GM21360 (cell line): ENCODE measurements at regions not wholly inside any gene's neighbourhood (a gene's known extent, or its start where the extent isn't known, plus 50 kb on each side); places are given as distances from the start of the nearest gene placed in this dataset.

ENCODE experiments used
- ATAC-seq: cut with Tn5 transposase; IDR thresholded peaks from one replicate; pipeline ENCODE4 v1.9.1; 2021; ENCODE audit warnings: mild to moderate bottlenecking, moderate library complexity; ENCODE audit not compliant: unreplicated experiment

DNA sequence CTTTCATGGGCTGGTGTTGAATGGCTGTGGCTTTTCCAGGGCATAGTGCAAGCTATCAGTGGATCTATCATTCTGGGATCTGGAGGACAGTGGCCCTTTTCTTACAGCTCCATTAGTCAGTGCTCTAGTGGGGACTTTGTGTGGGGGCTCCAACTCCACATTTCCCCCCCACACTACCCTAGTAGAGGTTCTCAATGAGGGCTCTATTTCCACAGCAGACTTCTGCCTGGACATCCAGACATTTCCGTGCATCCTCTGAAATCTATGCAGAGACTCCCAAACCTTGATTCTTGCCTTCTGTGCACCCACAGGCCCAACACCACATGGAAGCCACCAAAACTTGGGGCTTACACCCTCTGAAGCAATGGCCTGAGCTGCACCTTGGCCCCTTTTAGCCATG is 208.3 kb upstream of the MKLN1 start:
- ATAC-seq = no peak

DNA sequence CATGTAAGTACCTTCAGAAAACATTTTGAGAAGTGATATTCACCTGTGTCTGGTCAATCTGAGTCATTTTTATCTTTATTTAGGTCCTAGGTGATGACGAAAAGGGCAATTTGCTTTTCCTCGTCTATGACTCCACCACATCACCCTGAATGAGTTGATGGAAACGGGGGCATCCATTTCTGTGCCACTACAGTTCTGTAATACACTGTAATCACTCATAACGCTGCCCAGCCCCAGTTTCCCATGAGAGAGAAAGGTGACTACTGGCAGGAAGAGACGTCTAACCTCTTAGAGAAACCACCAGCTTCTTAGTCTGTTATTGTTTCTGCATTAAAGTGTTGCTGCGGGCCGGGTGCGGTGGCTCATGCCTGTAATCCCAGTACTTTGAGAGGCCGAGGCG is 205.3 kb upstream of the MKLN1 start:
- no peak for ATAC-seq

GRCh38 chr7:131124001-131124629 is 203.6 kb upstream of the MKLN1 start:
- ATAC-seq = peak; percentile 90

- ATAC-seq = no peak
These were observed 202.8 kb upstream of the MKLN1 start for GRCh38 chr7:131124867-131125266.

DNA sequence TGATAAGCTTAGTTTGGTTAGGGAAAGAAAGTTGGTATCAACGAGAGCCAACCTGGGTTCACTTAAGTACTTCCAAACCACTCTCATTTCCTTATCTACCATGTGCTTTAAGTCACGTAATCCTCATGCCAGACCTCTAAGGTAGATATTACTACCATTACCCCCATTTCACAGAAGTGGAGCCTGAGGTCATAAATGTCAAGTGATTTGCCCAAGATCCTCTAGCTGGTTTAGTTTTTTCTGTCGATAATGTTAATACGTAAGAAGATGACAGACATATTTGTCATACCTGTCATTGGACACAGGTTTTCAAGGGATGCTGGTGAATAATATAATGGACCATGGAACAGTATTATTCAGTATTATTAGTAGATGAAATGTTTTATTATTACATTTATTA is 197.4 kb upstream of the MKLN1 start:
- no peak for ATAC-seq

GRCh38 chr7:131131012-131131745 is 196.5 kb upstream of the MKLN1 start:
- ATAC-seq = no peak

DNA sequence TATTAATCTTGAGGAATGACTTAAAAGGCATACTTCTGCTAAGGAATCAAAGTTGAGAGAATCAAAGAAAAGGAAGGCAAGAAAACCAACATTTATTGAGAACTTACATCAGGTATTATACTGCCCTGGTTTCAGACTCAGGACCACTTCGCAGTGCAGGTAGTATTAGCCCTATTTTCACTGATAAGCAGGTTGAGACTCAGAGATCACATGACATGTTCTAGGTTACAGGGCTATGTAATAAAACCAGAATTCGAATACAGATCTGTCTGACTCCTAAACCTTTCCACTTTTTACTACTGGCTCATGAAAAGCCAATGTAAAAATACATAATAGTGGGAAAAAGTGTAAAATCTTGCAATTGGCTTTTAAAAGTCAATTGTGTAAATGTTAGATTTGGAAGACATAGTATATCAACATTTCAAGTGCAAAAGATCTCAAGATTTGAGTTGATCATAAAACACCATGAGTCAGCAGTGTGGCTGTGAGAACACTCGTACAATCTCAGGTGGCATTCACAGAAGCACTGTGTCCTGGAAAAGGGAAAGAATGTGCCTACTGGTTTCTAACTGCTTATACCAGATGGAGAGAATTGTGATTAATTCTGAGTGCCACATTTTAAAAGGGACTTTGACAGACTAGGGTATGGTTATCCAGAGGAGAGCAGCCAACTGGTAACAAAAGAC is 195.8 kb upstream of the MKLN1 start:
- no peak for ATAC-seq

DNA sequence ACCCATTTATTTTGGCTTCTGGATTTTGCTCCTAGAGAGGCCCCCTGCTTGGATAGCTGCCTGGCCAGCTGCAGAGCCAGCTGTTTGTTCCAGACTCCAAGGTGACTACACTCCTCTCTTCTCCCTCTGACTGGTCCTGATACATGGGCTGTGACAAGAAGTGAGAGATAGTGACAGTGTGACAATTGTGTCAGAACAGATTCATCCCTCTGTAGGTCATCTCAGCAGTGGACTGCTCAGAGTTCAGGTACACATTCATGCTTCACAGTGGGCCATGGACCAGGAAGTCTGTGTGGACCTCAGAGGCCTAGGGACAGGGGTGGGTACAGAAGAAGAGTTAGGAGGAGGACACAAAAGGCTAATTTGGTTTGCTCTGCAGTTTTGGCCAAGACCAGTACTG is 188.2 kb upstream of the MKLN1 start:
- no peak for ATAC-seq

- no peak for ATAC-seq
These were observed 186.2 kb upstream of the MKLN1 start for GRCh38 chr7:131141443-131141967.

DNA sequence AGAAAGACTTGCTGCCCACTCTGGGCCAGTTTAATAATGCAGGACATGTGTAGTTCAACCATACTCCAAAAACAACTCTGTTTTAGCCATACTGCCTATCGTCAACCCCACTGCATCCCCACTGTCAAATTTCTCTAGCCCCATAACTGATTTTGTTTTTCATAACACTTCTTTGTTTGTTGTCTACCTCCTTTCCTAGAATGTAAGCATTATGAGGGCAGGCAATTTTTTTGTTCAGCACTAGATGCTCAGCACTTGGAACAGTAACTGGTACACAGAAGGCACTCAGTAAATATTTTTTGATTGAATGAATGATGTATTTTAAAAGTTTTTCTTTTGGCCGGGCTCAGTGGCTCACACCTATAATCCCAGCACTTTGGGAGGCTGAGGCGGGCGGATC is 183.8 kb upstream of the MKLN1 start:
- no peak for ATAC-seq

DNA sequence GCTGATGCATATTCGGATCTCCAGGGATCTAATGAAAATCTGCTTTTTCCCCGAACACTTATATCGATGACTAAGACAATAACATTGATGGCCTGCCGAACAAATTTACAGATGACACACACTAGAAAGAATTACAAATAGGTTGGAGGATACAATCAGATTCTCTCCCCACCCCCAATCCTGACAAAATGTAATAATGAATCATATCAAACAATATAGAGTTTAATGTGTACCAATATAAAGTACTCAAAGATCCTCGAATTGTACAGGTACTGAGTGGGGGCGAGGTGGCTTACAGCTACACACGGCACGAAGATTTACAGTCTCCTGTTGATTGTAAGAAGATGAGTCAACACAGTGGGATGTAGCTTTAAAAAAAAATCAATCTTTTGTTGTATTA is 182.7 kb upstream of the MKLN1 start:
- no peak for ATAC-seq

GRCh38 chr7:131145770-131146169 is 181.9 kb upstream of the MKLN1 start:
- no peak for ATAC-seq

GRCh38 chr7:131147604-131148003 is 180.1 kb upstream of the MKLN1 start:
- ATAC-seq = no peak

DNA sequence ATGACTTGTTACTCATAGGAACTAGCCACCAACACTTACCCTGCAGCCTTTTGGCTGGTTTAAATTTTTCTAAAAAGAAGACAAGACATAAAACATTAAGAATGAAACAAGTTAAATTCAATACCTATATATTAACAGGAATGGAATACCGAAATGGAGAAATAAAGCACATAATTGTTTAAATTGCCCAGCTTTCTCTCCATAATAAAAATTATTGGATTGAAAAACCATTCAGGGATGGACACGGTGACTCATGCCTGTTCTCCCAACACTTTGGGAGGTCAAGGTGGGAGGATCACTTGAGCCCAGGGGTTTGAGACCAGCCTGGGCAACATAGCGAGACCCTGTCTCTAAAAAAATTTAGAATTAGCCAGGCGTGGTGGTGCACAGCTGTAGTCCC is 179.4 kb upstream of the MKLN1 start:
- no peak for ATAC-seq

- no peak for ATAC-seq
These were observed 178.8 kb upstream of the MKLN1 start for GRCh38 chr7:131148708-131149428.

DNA sequence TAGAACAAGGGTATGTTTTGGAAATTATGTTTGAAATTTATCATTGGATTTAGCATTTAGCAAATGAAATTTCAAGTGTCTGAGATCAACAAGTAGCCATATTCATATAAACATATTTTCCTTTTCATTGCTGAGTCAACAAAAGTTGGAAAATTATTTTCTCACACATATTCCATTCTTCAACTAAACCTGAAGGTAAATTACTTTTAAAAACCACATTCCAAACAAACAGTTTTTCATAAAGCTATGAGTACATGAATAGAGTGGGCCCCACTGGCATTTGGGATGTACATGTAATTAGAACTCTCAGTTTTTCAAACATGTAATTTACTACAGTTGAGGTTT is 178.3 kb upstream of the MKLN1 start:
- no peak for ATAC-seq

GRCh38 chr7:131149840-131150239 is 177.8 kb upstream of the MKLN1 start:
- ATAC-seq = no peak

DNA sequence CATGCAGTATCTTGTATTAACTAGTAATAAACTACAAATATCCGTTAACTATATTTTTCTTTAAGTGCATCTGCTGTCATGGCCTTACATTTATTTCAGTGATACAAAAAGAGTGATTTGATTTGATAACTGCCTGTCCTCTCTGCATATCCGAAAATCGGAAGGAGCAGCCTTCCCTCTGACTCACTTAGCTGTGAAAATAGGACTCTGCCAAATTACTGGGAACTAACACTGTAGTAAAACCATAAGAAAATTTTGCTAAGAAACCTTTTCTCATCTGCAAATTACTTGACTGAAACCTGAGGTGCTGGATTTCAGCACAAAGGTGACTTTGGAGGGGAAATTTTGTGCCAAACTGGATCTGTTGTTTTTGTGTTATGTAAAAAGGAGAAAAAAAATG is 176.6 kb upstream of the MKLN1 start:
- ATAC-seq = no peak

DNA sequence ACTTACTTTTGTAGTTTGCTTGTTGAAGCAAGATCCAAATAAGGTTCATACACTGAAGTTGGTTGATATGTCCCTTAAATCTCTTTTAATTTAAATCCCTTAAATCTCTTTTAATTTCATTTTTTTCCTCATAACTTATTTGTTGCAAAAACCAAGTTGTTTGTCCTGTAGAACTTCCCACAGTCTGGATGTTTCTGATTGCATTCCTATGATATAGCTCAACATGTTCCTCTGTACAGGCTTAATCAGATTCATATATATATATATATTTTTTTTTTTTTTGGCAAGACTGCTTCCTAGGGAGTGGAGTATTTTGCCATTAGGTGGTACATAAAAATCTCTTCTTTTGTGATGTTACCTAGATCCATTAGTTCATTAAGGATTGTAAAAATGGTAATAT is 174.9 kb upstream of the MKLN1 start:
- no peak for ATAC-seq

DNA sequence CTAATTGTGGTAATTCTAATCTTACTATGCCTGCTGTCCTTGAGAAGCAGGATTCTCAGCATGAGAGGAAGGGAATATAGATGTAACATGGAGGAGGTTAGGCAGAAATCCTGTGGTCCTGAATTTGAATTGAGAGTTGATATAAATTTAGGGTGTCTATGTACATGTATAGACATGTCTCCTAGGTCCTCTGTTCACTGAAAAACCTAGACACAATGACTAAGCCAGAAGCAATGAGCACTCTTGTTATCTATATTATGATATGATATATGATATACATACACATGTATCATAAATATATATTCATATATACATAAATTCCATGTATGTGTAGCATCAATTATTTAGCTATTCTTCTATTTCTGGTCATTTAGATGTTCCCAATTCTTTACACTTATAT is 173.3 kb upstream of the MKLN1 start:
- ATAC-seq = no peak

GRCh38 chr7:131157530-131158243 is 170.0 kb upstream of the MKLN1 start:
- no peak for ATAC-seq
